HCT116 (cell line): ENCODE measurements at regions not wholly inside any gene's neighbourhood (a gene's known extent, or its start where the extent isn't known, plus 50 kb on each side); places are given as distances from the start of the nearest gene placed in this dataset.

Experiments used
- ATAC-seq: fragments of 200-7000 bp; cut with Tn5 transposase; 2 replicates; pipeline ENCODE4 v1.9.1; 2020; ENCODE audit warnings: mild to moderate bottlenecking, moderate library complexity
- BruUV-seq: library from RNA; stranded (reverse); fragments of 400-500 nt; replicated peaks from 2 replicates; lab custom pipeline; 2021; lab: Mats Ljungman, UMichigan
- CTCF ChIA-PET: fragments of 300-600 bp; sonication (Branson Sonifier 250); formaldehyde crosslinking; loops from one replicate; lab custom pipeline; 2021; ENCODE audit warnings: antibody characterized with exemption; lab: Charles Lee
- POLR2A ChIA-PET: fragments of 300-600, 350-600 bp; sonication (Branson Sonifier 250); formaldehyde crosslinking; loops from one replicate; lab custom pipeline; 2021; ENCODE audit warnings: antibody characterized with exemption; lab: Charles Lee
- RAD21 ChIA-PET, 2 experiments: fragments of 300-600 bp; sonication (Branson Sonifier 250); formaldehyde crosslinking; loops; one replicate each; lab custom pipeline; 2023; ENCODE audit warnings: low total read pairs in 2 of 2; ENCODE audit not compliant: uncharacterized antibody in 2 of 2, unreplicated experiment in 2 of 2, low non-redundant PET in 1 of 2; lab: Charles Lee
- DNase-seq: peaks from one replicate; pipeline ENCODE4 v3.0.0-alpha.2; 2010; ENCODE audit warnings: low read depth, low spot score
- H2AFZ ChIP-seq: fragments of 200-600 bp; shearing (Covaris generic), sonication (generic); 2 replicates; pipeline ENCODE4 v1.6.1; 2017; ENCODE audit warnings: low read depth, mixed run types, mixed read lengths, antibody characterized with exemption, low read length; ENCODE audit not compliant: poor library complexity, severe bottlenecking
- H3K27ac ChIP-seq: 2 replicates; pipeline ENCODE4 v1.5.1; 2012; ENCODE audit warnings: low read depth, low read length
- H3K27me3 ChIP-seq: fragments of 200-600 bp; sonication (generic); 2 replicates; pipeline ENCODE4 v1.6.1; 2016; ENCODE audit warnings: mixed run types, low read length, mixed read lengths; ENCODE audit not compliant: insufficient read depth
- H3K36me3 ChIP-seq, 2 experiments: fragments of 200-500 bp in 1 of 2; fragments of 200-600 bp in 1 of 2; sonication (Bioruptor generic) in 1 of 2; sonication (generic) in 1 of 2; 2 replicates each; pipeline versions ENCODE4 v1.5.1 to v1.6.1; 2014 to 2016; ENCODE audit warnings: low read length in 2 of 2, inconsistent platforms in 1 of 2, mixed read lengths in 1 of 2, mixed run types in 1 of 2; ENCODE audit not compliant: insufficient read depth in 2 of 2, control insufficient read depth in 1 of 2
- H3K4me1 ChIP-seq, 2 experiments: fragments of 200-600 bp in 1 of 2; sonication (generic) in 1 of 2; 2 replicates each; pipeline versions ENCODE4 v1.5.1 to v1.6.1; 2012 to 2017; ENCODE audit warnings: low read length in 2 of 2, inconsistent platforms in 1 of 2, mild to moderate bottlenecking in 1 of 2, mixed read lengths in 1 of 2, mixed run types in 1 of 2, moderate library complexity in 1 of 2; ENCODE audit not compliant: insufficient read depth in 2 of 2, control insufficient read depth in 1 of 2
- H3K4me2 ChIP-seq: fragments of 200-600 bp; sonication (generic); 2 replicates; pipeline ENCODE4 v1.6.1; 2017; ENCODE audit warnings: mixed run types, low read length, mixed read lengths
- H3K4me3 ChIP-seq, 2 experiments: fragments of 200-600 bp in 1 of 2; sonication (generic) in 1 of 2; replicated peaks in 1 of 2; 2 replicates each; pipeline ENCODE4 v1.5.1; 2011 to 2016; ENCODE audit warnings: low read length in 2 of 2, control low read depth in 1 of 2, low read depth in 1 of 2, mild to moderate bottlenecking in 1 of 2, mixed read lengths in 1 of 2, mixed run types in 1 of 2
- H3K79me2 ChIP-seq: fragments of 200-600 bp; sonication (generic); 2 replicates; pipeline ENCODE4 v1.6.1; 2017; ENCODE audit warnings: mild to moderate bottlenecking, mixed run types, low read length, moderate library complexity, mixed read lengths; ENCODE audit not compliant: insufficient read depth
- H3K9ac ChIP-seq: fragments of 200-600 bp; sonication (generic); 2 replicates; pipeline ENCODE4 v1.6.1; 2016; ENCODE audit warnings: low read length, mixed read lengths
- H3K9me2 ChIP-seq: fragments of 200-600 bp; sonication (generic), shearing (Covaris generic); 2 replicates; pipeline ENCODE4 v1.6.1; 2017; ENCODE audit warnings: mixed run types, mild to moderate bottlenecking, moderate library complexity; ENCODE audit not compliant: insufficient read depth
- H3K9me3 ChIP-seq, 2 experiments: fragments of 200-500 bp in 1 of 2; fragments of 200-600 bp in 1 of 2; sonication (Bioruptor generic) in 1 of 2; sonication (generic) in 1 of 2; 2 replicates each; pipeline ENCODE4 v1.6.1; 2014 to 2017; ENCODE audit warnings: low read length in 2 of 2, mixed read lengths in 2 of 2, inconsistent platforms in 1 of 2, low read depth in 1 of 2, mild to moderate bottlenecking in 1 of 2, mixed run types in 1 of 2, moderate library complexity in 1 of 2; ENCODE audit not compliant: control insufficient read depth in 1 of 2, insufficient read depth in 1 of 2
- H4K20me1 ChIP-seq: fragments of 200-600 bp; sonication (generic), shearing (Covaris generic); 2 replicates; pipeline ENCODE4 v1.6.1; 2017; ENCODE audit warnings: mixed run types, mild to moderate bottlenecking, moderate library complexity; ENCODE audit not compliant: insufficient read depth
- CEBPB ChIP-seq: IDR thresholded peaks from 2 replicates; pipeline ENCODE4 v1.6.1; 2012; ENCODE audit warnings: low read depth
- ELF1 ChIP-seq: IDR thresholded peaks from 2 replicates; pipeline ENCODE4 v1.6.1; 2012; ENCODE audit warnings: low read depth, borderline replicate concordance
- EZH2 ChIP-seq: fragments of 200-600 bp; sonication (generic); IDR thresholded peaks from 2 replicates; pipeline ENCODE4 v1.6.1; 2017; ENCODE audit warnings: antibody characterized with exemption, mixed run types
- EZH2phosphoT487 ChIP-seq: fragments of 200-600 bp; IDR thresholded peaks from 2 replicates; pipeline ENCODE4 v1.6.1; 2018; ENCODE audit warnings: antibody characterized with exemption, borderline replicate concordance
- JUND ChIP-seq: IDR thresholded peaks from 2 replicates; pipeline ENCODE4 v1.6.1; 2012
- MAX ChIP-seq: IDR thresholded peaks from 2 replicates; pipeline ENCODE4 v1.6.1; 2012
- POLR2AphosphoS5 ChIP-seq: IDR thresholded peaks from 2 replicates; pipeline ENCODE4 v1.6.1; 2011; ENCODE audit warnings: mild to moderate bottlenecking, low read depth, low read length, moderate library complexity
- RAD21 ChIP-seq: IDR thresholded peaks from 2 replicates; pipeline ENCODE4 v1.6.1; 2012; ENCODE audit warnings: low read depth, mild to moderate bottlenecking
- SP1 ChIP-seq: IDR thresholded peaks from 2 replicates; pipeline ENCODE4 v1.6.1; 2012; ENCODE audit warnings: low read depth
- TCF7L2 ChIP-seq: IDR thresholded peaks from 2 replicates; pipeline ENCODE4 v1.7.0; 2011; ENCODE audit warnings: borderline replicate concordance, inconsistent platforms; ENCODE audit not compliant: insufficient read depth, insufficient read length; ENCODE audit errors: extremely low read depth
- YY1 ChIP-seq: IDR thresholded peaks from 2 replicates; pipeline ENCODE4 v1.6.1; 2011; ENCODE audit warnings: low read length, low read depth, moderate library complexity, mild to moderate bottlenecking; ENCODE audit not compliant: insufficient replicate concordance; ENCODE audit errors: extremely low read depth
- ZNF274 ChIP-seq: fragments of 200-500 bp; sonication (Bioruptor generic); IDR thresholded peaks from 2 replicates; pipeline ENCODE4 v1.6.1; 2014; ENCODE audit warnings: mild to moderate bottlenecking, low read depth, low read length, inconsistent platforms
- intact Hi-C: fragments of 100-400 bp; cut with micrococcal nuclease; formaldehyde crosslinking; loops from 2 replicates; pipeline ENCODE4 v1.10.0; 2022
- TF ChIP-seq, protein P1 (sequence below), 3 experiments: fragments of 200-600 bp in 1 of 3; sonication (generic) in 1 of 3; IDR thresholded peaks in 2 of 3; conservative IDR thresholded peaks in 1 of 3; 2 replicates each; pipeline ENCODE4 v1.5.1; 2012 to 2017; ENCODE audit warnings: low read depth in 2 of 3, low read length in 2 of 3, antibody characterized with exemption in 1 of 3, borderline replicate concordance in 1 of 3, control low read depth in 1 of 3, mild to moderate bottlenecking in 1 of 3, mixed read lengths in 1 of 3, mixed run types in 1 of 3, moderate library complexity in 1 of 3; ENCODE audit not compliant: insufficient read depth in 1 of 3
- TF ChIP-seq, protein P2 (sequence below): IDR thresholded peaks from 2 replicates; pipeline ENCODE4 v1.6.1; 2011; ENCODE audit warnings: mild to moderate bottlenecking, low read length, moderate library complexity; ENCODE audit not compliant: insufficient replicate concordance; ENCODE audit errors: extremely low read depth
- TF ChIP-seq, protein P3 (sequence below): IDR thresholded peaks from 2 replicates; pipeline ENCODE4 v1.6.1; 2012

DNA sequence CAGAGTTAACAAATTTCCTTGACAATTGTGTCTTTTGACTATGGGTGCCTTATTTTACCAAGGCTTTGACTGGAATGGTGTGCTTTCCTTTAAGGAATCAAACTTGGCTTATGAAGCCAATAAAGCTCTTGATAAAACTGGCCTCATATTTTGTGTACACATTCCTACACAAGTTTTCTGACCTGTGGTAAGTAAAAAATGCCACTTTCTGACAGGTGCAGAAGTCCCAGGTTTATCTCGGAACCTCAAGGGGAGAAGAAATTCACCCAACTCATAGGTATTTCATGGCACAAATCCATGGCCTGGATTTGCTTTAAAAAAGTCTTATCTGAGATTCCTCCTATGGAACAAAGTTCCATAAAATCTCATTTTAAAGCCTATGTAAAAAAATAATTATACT, 880.6 kb upstream of the LRATD1 start:
- TF ChIP-seq, protein P1, sequence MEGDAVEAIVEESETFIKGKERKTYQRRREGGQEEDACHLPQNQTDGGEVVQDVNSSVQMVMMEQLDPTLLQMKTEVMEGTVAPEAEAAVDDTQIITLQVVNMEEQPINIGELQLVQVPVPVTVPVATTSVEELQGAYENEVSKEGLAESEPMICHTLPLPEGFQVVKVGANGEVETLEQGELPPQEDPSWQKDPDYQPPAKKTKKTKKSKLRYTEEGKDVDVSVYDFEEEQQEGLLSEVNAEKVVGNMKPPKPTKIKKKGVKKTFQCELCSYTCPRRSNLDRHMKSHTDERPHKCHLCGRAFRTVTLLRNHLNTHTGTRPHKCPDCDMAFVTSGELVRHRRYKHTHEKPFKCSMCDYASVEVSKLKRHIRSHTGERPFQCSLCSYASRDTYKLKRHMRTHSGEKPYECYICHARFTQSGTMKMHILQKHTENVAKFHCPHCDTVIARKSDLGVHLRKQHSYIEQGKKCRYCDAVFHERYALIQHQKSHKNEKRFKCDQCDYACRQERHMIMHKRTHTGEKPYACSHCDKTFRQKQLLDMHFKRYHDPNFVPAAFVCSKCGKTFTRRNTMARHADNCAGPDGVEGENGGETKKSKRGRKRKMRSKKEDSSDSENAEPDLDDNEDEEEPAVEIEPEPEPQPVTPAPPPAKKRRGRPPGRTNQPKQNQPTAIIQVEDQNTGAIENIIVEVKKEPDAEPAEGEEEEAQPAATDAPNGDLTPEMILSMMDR (IDR thresholded peaks at IDR 0.05 in 2 of 3, conservative IDR thresholded peaks at IDR 0.05 in 1 of 3; ENCODE audit: borderline replicate concordance in 1 of 3, insufficient read depth in 1 of 3, low read depth in 2 of 3, low read length in 2 of 3): no peak
- TF ChIP-seq, protein P2, sequence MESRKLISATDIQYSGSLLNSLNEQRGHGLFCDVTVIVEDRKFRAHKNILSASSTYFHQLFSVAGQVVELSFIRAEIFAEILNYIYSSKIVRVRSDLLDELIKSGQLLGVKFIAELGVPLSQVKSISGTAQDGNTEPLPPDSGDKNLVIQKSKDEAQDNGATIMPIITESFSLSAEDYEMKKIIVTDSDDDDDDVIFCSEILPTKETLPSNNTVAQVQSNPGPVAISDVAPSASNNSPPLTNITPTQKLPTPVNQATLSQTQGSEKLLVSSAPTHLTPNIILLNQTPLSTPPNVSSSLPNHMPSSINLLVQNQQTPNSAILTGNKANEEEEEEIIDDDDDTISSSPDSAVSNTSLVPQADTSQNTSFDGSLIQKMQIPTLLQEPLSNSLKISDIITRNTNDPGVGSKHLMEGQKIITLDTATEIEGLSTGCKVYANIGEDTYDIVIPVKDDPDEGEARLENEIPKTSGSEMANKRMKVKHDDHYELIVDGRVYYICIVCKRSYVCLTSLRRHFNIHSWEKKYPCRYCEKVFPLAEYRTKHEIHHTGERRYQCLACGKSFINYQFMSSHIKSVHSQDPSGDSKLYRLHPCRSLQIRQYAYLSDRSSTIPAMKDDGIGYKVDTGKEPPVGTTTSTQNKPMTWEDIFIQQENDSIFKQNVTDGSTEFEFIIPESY: no peak
- TF ChIP-seq POLR2AphosphoS5 (no peak), JUND (no peak), RAD21 (no peak), YY1 (no peak), EZH2phosphoT487 (no peak), SP1 (no peak), ELF1 (no peak), ZNF274 (no peak), CEBPB (no peak), EZH2 (no peak), TCF7L2 (no peak), MAX (no peak)
- TF ChIP-seq, protein P3, sequence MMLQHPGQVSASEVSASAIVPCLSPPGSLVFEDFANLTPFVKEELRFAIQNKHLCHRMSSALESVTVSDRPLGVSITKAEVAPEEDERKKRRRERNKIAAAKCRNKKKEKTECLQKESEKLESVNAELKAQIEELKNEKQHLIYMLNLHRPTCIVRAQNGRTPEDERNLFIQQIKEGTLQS: no peak
- ATAC-seq (no peak), DNase-seq (no peak)
- no peak overlapping the region for H2AFZ ChIP-seq
- no TSS peak for BruUV-seq
- RAD21 ChIA-PET: no interaction called here
- H3K4me3 ChIP-seq: no peak overlapping the region
- H3K4me1 ChIP-seq: no peaks in the 10 kb centered on the region
- H3K9me3 ChIP-seq: peaks cover 6 to 12% of the 10 kb centered on the region in 2 experiments; a peak in 2 of 4 replicates
- POLR2A ChIA-PET: no interaction called here
- H3K27me3 ChIP-seq: no peaks in the 10 kb centered on the region
- H3K4me2 ChIP-seq: no peak overlapping the region
- H3K36me3 ChIP-seq: no peaks in the 10 kb centered on the region
- no peaks in the 10 kb centered on the region for H4K20me1 ChIP-seq
- no peaks in the 10 kb centered on the region for H3K9me2 ChIP-seq
- CTCF ChIA-PET: no interaction called here
- no peaks in the 10 kb centered on the region for H3K79me2 ChIP-seq
- H3K9ac ChIP-seq: no peak overlapping the region
- intact Hi-C loops: no loop called here
- H3K27ac ChIP-seq: no peak overlapping the region
